Hematopoietic multipotent progenitor cell treated with erythropoietin and hydrocortisone succinate and interleukin-3 and kit ligand, for 4 days (in vitro differentiated cells): ENCODE measurements at regions not wholly inside any gene's neighbourhood (a gene's known extent, or its start where the extent isn't known, plus 50 kb on each side); places are given as distances from the start of the nearest gene placed in this dataset.

Experiments used
- DNase-seq: peaks from one replicate; pipeline ENCODE4 v3.0.0-alpha.2; 2015

DNA sequence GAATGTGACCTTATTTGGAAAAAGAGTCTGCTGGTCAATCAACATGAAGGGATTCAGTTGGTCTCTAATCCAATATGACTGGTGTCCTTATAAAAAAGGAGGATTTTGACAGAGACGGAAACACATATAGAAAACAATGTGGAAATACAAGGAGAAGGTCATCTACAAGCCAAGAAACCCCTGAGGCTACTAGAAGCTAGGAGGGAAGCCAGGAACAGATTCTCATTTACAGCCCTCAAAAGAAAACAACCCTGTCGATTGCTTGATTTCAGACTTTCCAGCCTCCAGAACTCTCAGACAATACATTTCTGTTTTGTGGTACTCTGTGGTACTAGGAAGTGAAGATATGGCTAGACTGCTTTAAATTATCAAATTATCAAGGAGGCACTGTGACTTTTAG is 162.9 kb upstream of the IGF1R start:
- no peak for DNase-seq

GRCh38 chr15:98493966-98494511 is 154.3 kb upstream of the IGF1R start:
- no peak for DNase-seq

GRCh38 chr15:98501192-98501591 is 147.1 kb upstream of the IGF1R start:
- no peak for DNase-seq

DNA sequence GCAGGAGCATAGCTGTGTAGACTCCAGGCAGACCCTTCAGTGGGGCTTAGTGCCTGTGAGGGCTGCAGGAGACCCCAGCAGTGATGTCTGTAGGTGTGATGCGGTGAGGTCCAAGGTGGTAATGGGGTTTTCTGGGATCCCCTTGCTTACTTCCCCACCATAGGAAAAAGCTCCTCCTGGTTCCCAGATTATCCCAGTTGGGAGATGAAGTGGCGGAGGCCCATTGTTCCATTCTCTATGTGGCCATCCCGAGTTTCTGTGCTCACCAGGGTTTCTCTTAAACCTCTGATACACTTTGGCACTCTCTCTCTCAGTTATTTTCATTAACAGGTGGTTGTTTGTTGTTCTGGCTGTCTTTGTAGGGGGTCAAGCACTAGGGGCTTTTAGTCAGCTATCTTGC is 146.7 kb upstream of the IGF1R start:
- DNase-seq: no peak

- DNase-seq: peak; percentile 83
Observed at GRCh38 chr15:98503970-98504369, 144.4 kb upstream of the IGF1R start.

DNA sequence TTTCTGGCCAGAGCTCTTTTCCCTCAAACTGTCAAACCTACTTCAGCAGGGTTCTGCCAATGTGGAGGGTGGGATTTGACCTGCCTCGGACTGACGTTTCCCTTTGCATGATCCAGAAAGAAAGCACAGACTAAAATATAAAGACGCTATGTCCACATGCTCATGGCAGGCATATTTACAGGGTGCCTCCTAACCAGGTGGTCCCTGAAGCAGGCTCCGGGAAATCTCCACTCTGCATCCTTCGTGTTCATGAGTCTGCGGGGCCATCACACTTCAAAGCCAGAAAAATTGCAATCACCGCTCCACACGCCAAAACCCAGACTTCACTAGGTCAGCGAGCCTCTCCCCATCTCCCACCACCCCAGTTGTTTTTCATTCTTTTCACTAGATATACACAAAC is 143.3 kb upstream of the IGF1R start:
- DNase-seq: no peak

DNA sequence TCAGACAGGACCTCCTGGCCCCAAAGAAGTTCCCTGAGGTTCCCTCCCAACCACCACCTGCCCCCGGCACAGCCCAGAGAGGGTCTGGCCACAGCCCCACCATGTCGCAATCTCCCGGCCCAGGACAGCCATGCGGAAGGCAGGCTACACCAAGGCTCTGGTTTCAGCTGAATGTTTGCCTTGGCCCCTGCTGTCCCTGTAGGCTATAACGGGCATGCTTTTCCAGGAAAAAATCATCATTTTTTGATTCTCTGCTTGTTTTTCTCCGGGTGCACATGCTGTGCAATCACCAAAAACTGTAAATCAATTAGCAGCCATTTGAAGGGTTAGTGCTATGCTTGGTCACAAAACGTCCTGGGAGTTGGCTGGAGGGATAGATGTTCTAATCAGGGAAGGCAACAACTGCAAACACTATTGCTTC is 142.7 kb upstream of the IGF1R start:
- peak; percentile 37 for DNase-seq

DNA sequence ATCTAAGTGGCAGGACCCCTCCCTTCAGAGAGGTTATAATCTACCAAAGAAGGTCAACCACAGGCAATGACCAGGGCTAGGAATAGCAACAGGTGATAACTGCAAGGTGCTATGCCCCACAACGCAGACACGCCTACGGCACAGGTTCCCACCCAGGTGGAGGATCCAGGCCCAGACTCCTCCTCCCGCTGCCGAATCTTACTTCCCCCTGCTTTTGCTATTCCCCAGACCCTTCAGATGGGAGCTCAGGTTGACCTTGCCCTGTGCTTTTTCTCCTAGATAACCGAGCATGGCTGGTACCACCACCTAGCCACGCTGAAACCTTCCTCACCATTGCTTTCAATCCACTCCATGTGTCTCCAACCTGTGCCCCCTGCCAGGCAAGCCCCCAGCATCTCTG is 142.2 kb upstream of the IGF1R start:
- no peak for DNase-seq

DNA sequence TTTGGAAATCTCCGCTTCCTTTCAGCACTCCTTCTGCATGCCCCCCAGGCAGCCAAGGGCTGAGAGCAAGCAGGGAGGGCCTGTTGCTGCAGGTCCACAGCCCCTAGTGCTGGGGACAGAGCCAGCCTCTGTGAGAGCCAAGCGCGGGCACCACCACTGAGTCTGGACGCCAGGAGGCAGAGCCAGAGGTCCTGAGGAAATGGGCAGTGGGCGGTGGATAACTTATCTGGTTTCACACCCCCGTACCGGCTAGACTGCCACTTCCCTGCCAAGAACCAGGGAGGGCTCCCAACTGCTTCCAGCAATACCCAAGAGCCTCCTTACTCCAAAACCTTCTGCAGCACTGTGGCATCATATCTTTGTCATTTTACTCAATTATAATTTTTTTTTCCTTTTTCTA is 141.6 kb upstream of the IGF1R start:
- no peak for DNase-seq

DNA sequence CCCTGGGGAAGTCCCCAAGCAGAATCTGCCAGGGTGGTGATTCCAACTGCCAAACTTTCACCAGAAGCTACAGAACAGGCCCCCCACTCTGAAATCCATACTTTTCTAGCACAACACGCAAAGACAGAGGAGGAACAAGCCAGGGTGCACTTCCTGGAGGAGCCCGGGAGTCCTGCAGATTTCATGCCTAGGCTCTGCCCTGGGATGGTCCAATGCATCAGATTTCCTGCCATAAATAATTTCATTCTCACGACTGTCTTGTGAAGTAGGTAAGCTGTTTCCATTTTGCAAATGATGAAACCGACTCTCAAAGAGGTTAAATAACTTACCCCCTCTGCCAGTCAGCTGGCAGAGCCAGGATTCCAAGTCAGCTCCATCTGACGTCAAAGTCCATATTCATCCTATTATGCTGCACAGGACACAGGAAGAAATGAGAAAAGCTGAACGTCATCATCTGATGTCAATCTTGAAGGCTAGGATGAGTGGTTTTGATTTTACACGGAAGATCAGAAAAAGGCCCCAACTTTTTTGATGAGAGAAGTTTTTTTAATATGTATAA is 134.8 kb upstream of the IGF1R start:
- no peak for DNase-seq

- no peak for DNase-seq
Observed at GRCh38 chr15:98514034-98514622, 134.2 kb upstream of the IGF1R start.

GRCh38 chr15:98518823-98519561 is 129.3 kb upstream of the IGF1R start:
- peak; percentile 88 for DNase-seq

- no peak for DNase-seq
Observed at GRCh38 chr15:98519767-98520550, 128.4 kb upstream of the IGF1R start.

GRCh38 chr15:98522127-98522526 is 126.2 kb upstream of the IGF1R start:
- no peak for DNase-seq

GRCh38 chr15:98523912-98524662 is 124.3 kb upstream of the IGF1R start:
- DNase-seq: no peak

- DNase-seq: no peak
Observed at GRCh38 chr15:98524838-98525660, 123.3 kb upstream of the IGF1R start.

DNA sequence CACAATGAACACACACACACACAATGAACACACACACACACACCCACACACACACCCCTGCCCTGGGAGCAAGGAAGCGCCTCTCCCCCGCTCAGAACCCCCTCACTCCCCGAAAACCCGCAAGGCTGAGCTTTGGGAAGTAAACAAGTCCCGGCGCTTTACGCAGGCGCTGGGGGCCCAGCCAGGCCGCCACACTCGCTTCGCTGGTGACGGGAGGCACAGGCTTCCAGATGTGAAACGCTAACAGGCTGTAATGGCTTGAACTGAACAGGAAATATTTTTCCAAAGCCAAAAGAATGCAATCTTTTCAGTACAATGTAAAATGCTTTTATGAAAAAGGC is 122.7 kb upstream of the IGF1R start:
- peak; percentile 26 for DNase-seq

- DNase-seq: no peak
Observed at GRCh38 chr15:98526094-98526493, 122.2 kb upstream of the IGF1R start.

DNA sequence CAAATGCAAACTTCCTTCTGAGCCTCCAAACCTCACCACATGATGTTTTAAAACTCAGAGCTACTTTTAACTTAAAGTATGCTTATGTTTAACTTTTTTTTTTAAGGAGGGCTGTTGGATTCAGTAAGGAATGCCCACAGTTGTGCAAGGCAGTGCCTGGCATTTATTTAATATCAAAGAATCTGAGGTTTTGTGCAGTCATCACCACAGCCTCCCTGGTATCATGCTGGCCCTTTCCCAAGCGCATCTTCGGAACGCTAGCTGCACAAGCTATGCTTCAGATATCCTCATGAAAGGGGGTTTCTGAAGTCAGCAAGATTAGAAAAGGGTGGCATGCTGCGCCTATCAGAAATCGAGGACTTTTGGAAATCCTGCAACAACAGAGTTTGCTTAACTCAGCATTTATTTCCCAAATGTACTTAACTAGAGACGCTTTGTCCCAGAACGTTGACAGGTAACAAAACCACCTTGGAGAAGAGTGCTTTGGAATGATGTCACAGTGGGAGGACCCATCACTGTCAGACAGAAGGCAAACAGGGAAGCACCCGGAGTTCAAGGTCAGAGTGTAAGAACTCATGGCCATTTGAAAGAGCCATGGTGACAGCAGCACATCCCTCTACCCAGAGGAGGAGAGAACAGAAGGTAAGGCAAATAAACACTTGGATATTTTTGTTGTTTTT is 120.2 kb upstream of the IGF1R start:
- DNase-seq: no peak

GRCh38 chr15:98529205-98530145 is 118.9 kb upstream of the IGF1R start:
- DNase-seq: no peak
